Tibial artery (tissue), 4 donors: ENCODE measurements at regions not wholly inside any gene's neighbourhood (a gene's known extent, or its start where the extent isn't known, plus 50 kb on each side); places are given as distances from the start of the nearest gene placed in this dataset.

Experiments used
- DNase-seq, 2 donors: peaks; one replicate each; pipeline ENCODE4 v3.0.0-alpha.2; 2019
- H3K27ac ChIP-seq, 2 donors: fragments of 200-600 bp; sonication (generic) in 1 of 2; 1 replicate in 1 of 2; 2 replicates in 1 of 2; pipeline ENCODE4 v1.5.1; 2018 to 2019; ENCODE audit warnings: mild to moderate bottlenecking in 1 of 2
- H3K27me3 ChIP-seq, 2 donors: fragments of 200-600 bp; sonication (generic) in 1 of 2; one replicate each; pipeline versions ENCODE4 v1.5.1 to v1.6.0; 2016 to 2019
- H3K36me3 ChIP-seq, 3 donors: fragments of 200-600 bp; sonication (generic) in 2 of 3; one replicate each; pipeline ENCODE4 v1.5.1; 2016 to 2019; ENCODE audit warnings: mild to moderate bottlenecking in 2 of 3
- H3K4me1 ChIP-seq, 4 donors: fragments of 200-600 bp; sonication (generic) in 2 of 4; 1 replicate in 3 of 4; 2 replicates in 1 of 4; pipeline ENCODE4 v1.5.1; 2016 to 2019
- H3K4me3 ChIP-seq, 2 donors: fragments of 200-600 bp; sonication (generic) in 1 of 2; 1 replicate in 1 of 2; 2 replicates in 1 of 2; pipeline ENCODE4 v1.5.1; 2018 to 2019; ENCODE audit warnings: mild to moderate bottlenecking in 2 of 2
- H3K9me3 ChIP-seq, 3 donors: fragments of 200-600 bp; sonication (generic) in 1 of 3; one replicate each; pipeline ENCODE4 v1.5.1; 2016 to 2019
- intact Hi-C: fragments of 100-400 bp; cut with DNase I; formaldehyde crosslinking; loops from one replicate; pipeline ENCODE4 v1.15.0; 2023; ENCODE audit warnings: low total_unique reads
- TF ChIP-seq, protein P1 (sequence below), 2 experiments: fragments of 200-600 bp in 1 of 2; fragments of 450-650 bp in 1 of 2; IDR thresholded peaks; one replicate each; pipeline ENCODE4 v1.5.1; 2017 to 2019; ENCODE audit warnings: antibody characterized with exemption in 2 of 2, mild to moderate bottlenecking in 1 of 2, moderate library complexity in 1 of 2

DNA sequence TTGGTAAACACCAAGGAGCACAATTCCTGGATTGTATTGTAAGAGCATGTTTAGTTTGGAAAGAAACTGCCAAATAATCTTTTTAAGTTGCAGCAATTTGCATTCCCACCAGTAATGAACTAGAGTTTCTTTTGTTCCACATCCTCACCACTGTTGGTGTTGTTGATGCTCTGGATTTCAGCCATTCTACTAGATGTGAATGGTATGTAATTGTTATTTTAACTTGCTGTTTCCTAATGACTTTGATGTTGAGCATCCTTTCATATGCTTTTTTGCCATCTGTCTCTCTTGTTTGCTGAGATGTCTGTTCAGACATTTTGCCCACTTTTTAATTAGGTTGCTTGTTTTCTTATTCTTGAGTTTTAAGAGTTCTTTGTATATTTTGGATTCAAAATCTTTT, 1654.1 kb downstream of the GRIK2 start:
- no peak overlapping the region for H3K4me3 ChIP-seq
- intact Hi-C loops: loop anchor here (1.0 kb wide), 1 partner anchor 12 kb away; no protein-coding TSS in a partner anchor
- H3K4me1 ChIP-seq: no peaks in the 10 kb centered on the region
- TF ChIP-seq, protein P1, sequence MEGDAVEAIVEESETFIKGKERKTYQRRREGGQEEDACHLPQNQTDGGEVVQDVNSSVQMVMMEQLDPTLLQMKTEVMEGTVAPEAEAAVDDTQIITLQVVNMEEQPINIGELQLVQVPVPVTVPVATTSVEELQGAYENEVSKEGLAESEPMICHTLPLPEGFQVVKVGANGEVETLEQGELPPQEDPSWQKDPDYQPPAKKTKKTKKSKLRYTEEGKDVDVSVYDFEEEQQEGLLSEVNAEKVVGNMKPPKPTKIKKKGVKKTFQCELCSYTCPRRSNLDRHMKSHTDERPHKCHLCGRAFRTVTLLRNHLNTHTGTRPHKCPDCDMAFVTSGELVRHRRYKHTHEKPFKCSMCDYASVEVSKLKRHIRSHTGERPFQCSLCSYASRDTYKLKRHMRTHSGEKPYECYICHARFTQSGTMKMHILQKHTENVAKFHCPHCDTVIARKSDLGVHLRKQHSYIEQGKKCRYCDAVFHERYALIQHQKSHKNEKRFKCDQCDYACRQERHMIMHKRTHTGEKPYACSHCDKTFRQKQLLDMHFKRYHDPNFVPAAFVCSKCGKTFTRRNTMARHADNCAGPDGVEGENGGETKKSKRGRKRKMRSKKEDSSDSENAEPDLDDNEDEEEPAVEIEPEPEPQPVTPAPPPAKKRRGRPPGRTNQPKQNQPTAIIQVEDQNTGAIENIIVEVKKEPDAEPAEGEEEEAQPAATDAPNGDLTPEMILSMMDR (IDR thresholded peaks at IDR 0.05): no peak
- no peak for DNase-seq
- no peaks in the 10 kb centered on the region for H3K36me3 ChIP-seq
- H3K27me3 ChIP-seq: no peaks in the 10 kb centered on the region
- H3K9me3 ChIP-seq: no peaks in the 10 kb centered on the region
- no peak overlapping the region for H3K27ac ChIP-seq

DNA sequence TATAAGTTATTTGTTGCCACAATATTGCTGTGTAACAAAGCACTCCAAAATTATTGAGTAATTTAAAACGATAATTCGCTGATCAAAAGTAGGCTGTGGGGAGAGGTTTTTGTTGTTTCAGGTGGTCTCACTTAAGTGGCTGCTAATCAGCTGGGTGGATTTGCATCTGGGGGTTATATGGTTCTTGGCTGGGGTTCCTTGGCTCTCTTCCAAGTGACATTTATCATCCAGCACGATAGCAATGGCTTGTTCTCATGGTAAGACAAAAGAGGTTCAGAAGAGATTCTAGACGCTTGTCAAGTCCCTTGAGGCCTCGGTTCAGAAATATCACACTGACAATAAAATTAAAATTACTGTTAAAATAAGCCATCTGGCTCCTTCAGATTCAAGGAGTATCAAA, 1648.8 kb downstream of the GRIK2 start:
- DNase-seq: no peak
- Histone ChIP-seq H3K27ac (no peak overlapping the region), H3K4me3 (no peak overlapping the region), H3K4me1 (no peaks in the 10 kb centered on the region), H3K27me3 (no peaks in the 10 kb centered on the region), H3K36me3 (no peaks in the 10 kb centered on the region), H3K9me3 (no peaks in the 10 kb centered on the region)
- intact Hi-C loops: no loop called here
- TF ChIP-seq, protein P1 (IDR thresholded peaks at IDR 0.05): no peak

DNA sequence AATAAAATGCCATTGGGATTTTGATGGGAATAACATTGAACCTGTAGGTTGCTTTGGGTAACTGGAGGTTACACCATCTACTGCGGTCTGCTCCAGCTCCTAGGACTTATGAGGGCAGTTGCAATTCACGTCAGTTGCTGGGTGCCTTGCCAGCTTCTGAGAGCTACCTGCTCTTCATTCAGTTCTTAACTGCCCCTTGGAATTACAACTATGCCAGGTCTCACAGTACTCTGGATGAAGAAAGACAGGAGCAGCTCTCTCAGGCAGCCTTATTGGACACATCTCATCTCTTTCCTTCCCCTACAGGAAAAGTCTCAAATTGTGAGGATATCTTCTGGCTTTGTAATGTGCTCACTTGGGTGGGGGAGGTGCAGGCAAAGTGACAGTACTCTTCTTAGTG, 1643.3 kb downstream of the GRIK2 start:
- no peaks in the 10 kb centered on the region for H3K4me1 ChIP-seq
- H3K27me3 ChIP-seq: no peaks in the 10 kb centered on the region
- H3K9me3 ChIP-seq: no peaks in the 10 kb centered on the region
- H3K36me3 ChIP-seq: no peaks in the 10 kb centered on the region
- H3K27ac ChIP-seq: no peak overlapping the region
- TF ChIP-seq, protein P1 (IDR thresholded peaks at IDR 0.05): no peak
- H3K4me3 ChIP-seq: no peak overlapping the region
- no peak for DNase-seq
- intact Hi-C loops: no loop called here

DNA sequence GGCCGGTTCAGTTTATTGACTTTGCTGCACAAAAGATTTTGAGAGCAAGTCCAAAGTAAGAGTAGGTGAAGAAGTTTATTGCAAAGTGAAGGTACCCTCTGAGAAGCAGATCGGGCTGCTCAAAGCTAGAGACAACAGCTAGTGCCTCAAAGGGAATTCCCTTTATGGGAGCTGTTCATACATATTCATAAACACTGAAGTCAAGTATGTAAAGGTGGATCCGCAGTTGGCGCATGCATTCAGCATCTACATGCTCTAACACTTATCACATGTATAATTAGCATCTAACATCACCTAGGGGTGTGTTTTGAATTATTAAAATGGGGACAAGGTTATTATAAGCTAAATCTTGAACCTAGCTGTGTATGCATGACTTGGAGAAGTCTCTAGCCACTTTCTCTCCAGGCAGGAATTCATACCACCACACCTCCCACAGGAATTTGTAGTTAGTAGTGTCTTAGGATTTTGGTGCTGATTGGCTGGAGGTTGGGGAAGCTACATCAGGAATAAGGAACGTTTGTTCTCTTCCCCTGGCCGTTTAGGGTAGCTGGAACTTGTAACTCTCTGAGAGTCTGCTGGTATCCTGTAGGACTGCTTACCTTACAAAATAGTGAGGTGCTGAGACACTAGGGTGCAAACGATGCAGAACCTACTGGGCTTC, 1633.9 kb downstream of the GRIK2 start:
- no peaks in the 10 kb centered on the region for H3K4me1 ChIP-seq

DNA sequence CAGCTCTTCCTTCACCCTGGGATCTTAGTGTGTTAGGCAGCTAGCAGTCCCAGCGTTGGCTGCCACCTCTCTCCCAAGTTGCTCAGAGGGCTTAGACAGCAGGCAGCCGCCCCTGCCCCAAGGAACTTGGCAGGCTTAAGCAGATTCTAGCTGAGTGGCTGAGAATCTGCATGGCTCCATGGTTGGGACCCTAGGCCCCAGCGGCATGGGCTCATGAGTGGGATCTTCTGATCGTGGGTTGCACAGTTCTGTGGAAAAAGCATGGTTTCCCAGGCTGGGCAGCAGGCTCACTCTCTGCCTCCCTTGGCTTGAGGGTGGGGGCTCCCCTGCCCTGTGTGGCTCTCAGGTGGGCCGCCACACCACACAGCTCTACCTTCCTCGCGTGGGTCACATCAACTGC, 1624.9 kb downstream of the GRIK2 start:
- no peak overlapping the region for H3K4me3 ChIP-seq
- H3K27me3 ChIP-seq: no peaks in the 10 kb centered on the region
- intact Hi-C loops: no loop called here
- no peak overlapping the region for H3K27ac ChIP-seq
- no peaks in the 10 kb centered on the region for H3K36me3 ChIP-seq
- TF ChIP-seq, protein P1 (IDR thresholded peaks at IDR 0.05): no peak
- H3K4me1 ChIP-seq: no peaks in the 10 kb centered on the region
- no peak for DNase-seq
- no peaks in the 10 kb centered on the region for H3K9me3 ChIP-seq

More for the DNA sequence above, 1633.9 kb downstream of the GRIK2 start:
- Histone ChIP-seq H3K27me3 (no peaks in the 10 kb centered on the region), H3K36me3 (no peaks in the 10 kb centered on the region), H3K4me3 (no peak overlapping the region), H3K27ac (no peak overlapping the region), H3K9me3 (no peaks in the 10 kb centered on the region)
- TF ChIP-seq, protein P1 (IDR thresholded peaks at IDR 0.05): no peak
- no peak for DNase-seq
- intact Hi-C loops: no loop called here

DNA sequence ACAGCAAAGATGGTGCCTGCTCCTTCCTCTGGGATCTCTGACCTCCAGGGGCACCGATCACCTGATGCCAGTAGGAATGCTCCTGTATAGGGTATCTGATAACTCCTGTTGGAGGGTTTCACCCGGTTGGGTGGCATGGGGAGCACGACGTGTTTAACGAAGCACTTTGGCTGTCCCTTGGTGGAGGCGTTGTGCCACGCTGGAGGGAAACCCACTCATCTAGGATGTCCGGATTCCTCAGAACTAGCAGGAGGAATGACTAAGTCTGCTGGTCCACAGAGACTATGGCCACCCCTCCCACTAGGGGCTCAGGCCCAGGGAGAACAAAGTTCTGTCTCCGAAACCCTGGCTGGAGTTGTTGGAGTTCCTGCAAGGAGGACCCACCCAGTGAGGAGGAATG, 1624.4 kb downstream of the GRIK2 start:
- Histone ChIP-seq H3K27me3 (no peaks in the 10 kb centered on the region), H3K36me3 (no peaks in the 10 kb centered on the region), H3K4me1 (no peaks in the 10 kb centered on the region), H3K27ac (no peak overlapping the region), H3K9me3 (no peaks in the 10 kb centered on the region), H3K4me3 (no peak overlapping the region)
- intact Hi-C loops: no loop called here
- TF ChIP-seq, protein P1 (IDR thresholded peaks at IDR 0.05): no peak
- DNase-seq: no peak
